ENCODE measurements at regions not wholly inside any gene's neighbourhood (a gene's known extent, or its start where the extent isn't known, plus 50 kb on each side); places are given as distances from the start of the nearest gene placed in this dataset.

GRCh38 chr11:27871056-27871455, 170.8 kb upstream of the BDNF start:
- Histone ChIP-seq H3K4me2 (ENCODE audit: low read length) (no peak overlapping the region), H3K27me3 (ENCODE audit: control insufficient read depth, insufficient read depth, low read length) (peaks cover 47% of the 10 kb centered on the region), H3K4me3 (ENCODE audit: low read length) (no peak overlapping the region)

GRCh38 chr11:27869701-27870100, 169.4 kb upstream of the BDNF start:
- no peak overlapping the region for H3K4me3 ChIP-seq (ENCODE audit: low read length)
- H3K36me3 ChIP-seq (ENCODE audit: insufficient read depth, low read length): no peaks in the 10 kb centered on the region
- no peaks in the 10 kb centered on the region for H3K4me1 ChIP-seq (ENCODE audit: control insufficient read depth, insufficient read depth, low read length)
- H3K9ac ChIP-seq (ENCODE audit: low read depth, low read length): no peak overlapping the region
- peaks cover 42% of the 10 kb centered on the region for H3K27me3 ChIP-seq (ENCODE audit: control insufficient read depth, insufficient read depth, low read length)
- no peak overlapping the region for H3K4me2 ChIP-seq (ENCODE audit: low read length)
- H3K9me3 ChIP-seq (replicated peaks; ENCODE audit: low read length): no peaks in the 10 kb centered on the region

More at GRCh38 chr11:27871056-27871455, 170.8 kb upstream of the BDNF start:
- Histone ChIP-seq H3K9me3 (replicated peaks; ENCODE audit: low read length) (no peaks in the 10 kb centered on the region), H3K9ac (ENCODE audit: low read depth, low read length) (no peak overlapping the region), H3K4me1 (ENCODE audit: control insufficient read depth, insufficient read depth, low read length) (no peaks in the 10 kb centered on the region), H3K36me3 (ENCODE audit: insufficient read depth, low read length) (no peaks in the 10 kb centered on the region)

DNA sequence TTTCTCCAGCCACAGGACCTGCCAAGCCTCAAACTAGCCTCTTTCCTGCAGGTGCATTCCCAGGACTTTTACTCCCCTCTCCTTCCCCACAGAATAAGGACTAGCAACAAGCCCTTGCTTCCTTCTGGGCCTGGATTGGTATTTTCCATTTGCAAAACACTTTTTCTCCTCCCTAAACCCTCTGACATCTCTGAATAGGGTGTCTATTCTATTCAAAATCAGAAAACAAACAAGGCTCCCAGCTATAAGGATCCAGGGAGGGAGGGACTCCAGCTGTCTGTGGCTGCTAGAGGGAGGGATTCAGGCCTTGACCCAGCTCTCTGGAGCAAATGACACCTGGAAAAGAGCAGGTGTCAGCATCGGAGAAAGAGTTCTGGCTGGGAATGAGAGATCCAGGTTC, 168.5 kb upstream of the BDNF start:
- Histone ChIP-seq H3K36me3 (ENCODE audit: insufficient read depth, low read length) (no peaks in the 10 kb centered on the region), H3K9ac (ENCODE audit: low read depth, low read length) (no peak overlapping the region), H3K4me3 (ENCODE audit: low read length) (no peak overlapping the region), H3K9me3 (replicated peaks; ENCODE audit: low read length) (no peaks in the 10 kb centered on the region), H3K4me2 (ENCODE audit: low read length) (no peak overlapping the region), H3K4me1 (ENCODE audit: control insufficient read depth, insufficient read depth, low read length) (no peaks in the 10 kb centered on the region), H3K27me3 (ENCODE audit: control insufficient read depth, insufficient read depth, low read length) (peaks cover 39% of the 10 kb centered on the region)

DNA sequence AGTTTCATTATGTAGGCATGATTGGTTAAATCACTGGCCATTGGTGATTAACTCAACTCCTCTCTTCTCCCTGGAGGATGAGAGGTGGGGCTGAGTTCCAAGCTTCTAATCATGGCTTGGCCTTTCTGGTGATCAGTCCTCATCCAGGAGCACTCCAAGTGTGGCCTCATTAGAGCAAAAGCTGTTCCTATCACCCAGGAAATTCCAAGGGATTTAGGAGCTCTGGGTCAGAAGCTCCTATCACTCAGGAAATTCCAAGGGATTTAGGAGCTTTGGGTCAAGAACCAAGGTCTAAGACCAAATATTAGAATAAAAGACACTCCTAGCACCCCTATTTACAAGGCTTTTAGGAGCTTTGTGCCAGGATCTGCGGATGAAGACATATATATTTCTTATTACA, 168.0 kb upstream of the BDNF start:
- no peaks in the 10 kb centered on the region for H3K9me3 ChIP-seq (replicated peaks; ENCODE audit: low read length)
- H3K4me2 ChIP-seq (ENCODE audit: low read length): no peak overlapping the region
- H3K36me3 ChIP-seq (ENCODE audit: insufficient read depth, low read length): no peaks in the 10 kb centered on the region
- H3K27me3 ChIP-seq (ENCODE audit: control insufficient read depth, insufficient read depth, low read length): peaks cover 37% of the 10 kb centered on the region
- no peak overlapping the region for H3K4me3 ChIP-seq (ENCODE audit: low read length)
- H3K9ac ChIP-seq (ENCODE audit: low read depth, low read length): no peak overlapping the region
- H3K4me1 ChIP-seq (ENCODE audit: control insufficient read depth, insufficient read depth, low read length): no peaks in the 10 kb centered on the region

DNA sequence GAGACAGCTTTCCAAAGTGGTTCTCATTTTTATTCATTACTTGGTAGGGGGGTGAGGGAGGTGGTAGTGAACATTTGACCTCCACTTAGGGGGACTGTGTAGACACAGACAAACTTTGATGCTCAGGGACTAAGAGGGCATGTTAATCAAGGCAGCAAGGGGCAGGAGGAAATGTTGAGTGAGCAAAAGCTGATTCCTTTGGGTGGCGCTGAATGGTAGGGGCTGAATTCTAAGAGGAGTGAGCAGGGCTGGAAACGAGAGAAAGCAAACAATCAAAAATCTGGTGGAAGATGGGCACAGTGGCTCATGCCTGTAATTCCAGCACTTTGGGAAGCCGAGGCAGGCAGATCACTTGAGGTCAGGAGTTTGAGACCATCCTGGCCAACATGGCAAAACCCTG, 164.8 kb upstream of the BDNF start:
- Histone ChIP-seq H3K9ac (ENCODE audit: low read depth, low read length) (no peak overlapping the region), H3K4me3 (ENCODE audit: low read length) (no peak overlapping the region), H3K4me1 (ENCODE audit: control insufficient read depth, insufficient read depth, low read length) (peaks cover 13% of the 10 kb centered on the region), H3K36me3 (ENCODE audit: insufficient read depth, low read length) (no peaks in the 10 kb centered on the region), H3K27me3 (ENCODE audit: control insufficient read depth, insufficient read depth, low read length) (peaks cover 18% of the 10 kb centered on the region), H3K4me2 (ENCODE audit: low read length) (no peak overlapping the region), H3K9me3 (replicated peaks; ENCODE audit: low read length) (no peaks in the 10 kb centered on the region)

DNA sequence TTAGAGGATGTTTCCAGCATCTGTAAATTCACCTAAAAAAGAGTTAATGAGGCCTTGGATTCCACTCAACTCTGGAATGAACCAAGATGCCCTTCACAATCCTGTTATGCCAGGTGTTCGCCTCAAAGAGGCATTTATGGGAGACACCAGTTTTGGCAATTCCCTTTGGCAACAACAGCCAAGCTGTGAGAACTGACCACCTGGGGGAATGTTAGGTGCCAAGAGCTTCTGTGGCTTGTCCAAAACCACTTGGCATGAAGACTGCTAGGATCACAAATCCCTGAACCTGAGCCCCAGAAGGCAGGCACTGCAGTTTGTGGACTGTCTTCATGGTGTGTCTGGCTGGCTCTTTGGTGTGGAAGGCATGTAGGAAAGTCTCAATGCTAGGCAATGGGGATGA, 164.4 kb upstream of the BDNF start:
- H3K36me3 ChIP-seq (ENCODE audit: insufficient read depth, low read length): no peaks in the 10 kb centered on the region
- H3K9ac ChIP-seq (ENCODE audit: low read depth, low read length): no peak overlapping the region
- H3K27me3 ChIP-seq (ENCODE audit: control insufficient read depth, insufficient read depth, low read length): peaks cover 14% of the 10 kb centered on the region
- no peak overlapping the region for H3K4me2 ChIP-seq (ENCODE audit: low read length)
- H3K4me3 ChIP-seq (ENCODE audit: low read length): no peak overlapping the region
- peaks cover 13% of the 10 kb centered on the region for H3K4me1 ChIP-seq (ENCODE audit: control insufficient read depth, insufficient read depth, low read length)
- H3K9me3 ChIP-seq (replicated peaks; ENCODE audit: low read length): no peaks in the 10 kb centered on the region

DNA sequence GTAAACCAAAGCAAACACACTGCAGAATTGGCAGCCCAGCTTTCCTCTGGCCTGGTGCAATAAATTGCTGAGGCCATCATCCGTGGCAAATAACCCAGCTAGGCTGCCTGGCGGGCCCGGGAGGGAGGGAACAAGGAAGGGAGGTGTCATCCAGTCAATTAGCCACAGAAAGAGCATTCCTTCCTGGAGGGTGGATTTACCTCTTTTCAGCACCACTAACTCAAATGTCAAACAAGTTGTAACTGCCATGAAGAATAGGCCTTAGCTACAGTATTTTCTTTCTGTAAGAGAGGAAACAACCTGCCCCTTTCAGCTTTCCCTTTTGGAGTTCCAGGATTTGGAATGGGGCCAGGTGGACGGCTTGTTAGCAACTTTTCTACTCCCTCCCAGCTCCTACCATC, 163.8 kb upstream of the BDNF start:
- no peaks in the 10 kb centered on the region for H3K36me3 ChIP-seq (ENCODE audit: insufficient read depth, low read length)
- H3K4me2 ChIP-seq (ENCODE audit: low read length): no peak overlapping the region
- peaks cover 13% of the 10 kb centered on the region for H3K4me1 ChIP-seq (ENCODE audit: control insufficient read depth, insufficient read depth, low read length)
- H3K4me3 ChIP-seq (ENCODE audit: low read length): no peak overlapping the region
- peaks cover 14% of the 10 kb centered on the region for H3K27me3 ChIP-seq (ENCODE audit: control insufficient read depth, insufficient read depth, low read length)
- no peaks in the 10 kb centered on the region for H3K9me3 ChIP-seq (replicated peaks; ENCODE audit: low read length)
- H3K9ac ChIP-seq (ENCODE audit: low read depth, low read length): no peak overlapping the region

- Histone ChIP-seq H3K36me3 (ENCODE audit: insufficient read depth, low read length) (no peaks in the 10 kb centered on the region), H3K9me3 (replicated peaks; ENCODE audit: low read length) (no peaks in the 10 kb centered on the region), H3K9ac (ENCODE audit: low read depth, low read length) (no peak overlapping the region), H3K27me3 (ENCODE audit: control insufficient read depth, insufficient read depth, low read length) (peaks cover 10% of the 10 kb centered on the region), H3K4me1 (ENCODE audit: control insufficient read depth, insufficient read depth, low read length) (peaks cover 13% of the 10 kb centered on the region), H3K4me2 (ENCODE audit: low read length) (no peak overlapping the region), H3K4me3 (ENCODE audit: low read length) (no peak overlapping the region)
Measured at GRCh38 chr11:27863637-27864036, 163.4 kb upstream of the BDNF start.

DNA sequence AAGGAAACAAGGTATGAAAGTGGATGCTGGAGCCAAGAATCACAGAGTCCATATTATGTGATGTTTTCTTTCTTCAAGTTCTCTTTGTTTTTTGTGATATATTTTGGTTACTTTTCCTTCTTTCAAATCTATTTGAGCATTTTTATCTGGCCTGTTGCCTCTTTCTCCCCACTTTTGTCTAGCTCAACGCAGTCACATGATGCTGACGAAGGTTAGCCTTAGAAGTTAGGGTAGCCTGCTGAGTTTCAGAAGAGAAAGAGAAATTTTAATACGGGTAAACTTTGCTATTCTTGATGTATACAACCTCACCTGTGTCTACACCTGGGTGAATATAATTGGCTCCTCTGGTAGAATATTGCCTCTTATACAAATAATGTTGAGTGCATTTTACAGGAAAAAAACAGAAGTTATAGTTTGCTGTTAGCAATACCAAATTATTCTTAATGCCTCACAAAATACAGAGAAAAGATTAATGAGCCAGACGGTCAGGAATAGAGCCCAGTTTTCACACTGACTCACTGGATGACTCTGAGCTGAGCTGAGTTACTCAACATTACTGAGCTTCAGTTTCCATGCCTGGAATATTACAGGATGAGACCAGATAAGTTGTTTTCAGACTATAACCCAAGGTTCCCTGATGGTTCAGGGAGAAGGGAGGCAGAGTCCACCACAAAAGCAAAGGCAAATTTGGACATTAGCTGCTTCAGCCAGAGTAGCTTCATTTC, 161.6 kb upstream of the BDNF start:
- Histone ChIP-seq H3K27me3 (ENCODE audit: control insufficient read depth, insufficient read depth, low read length) (no peaks in the 10 kb centered on the region), H3K9me3 (replicated peaks; ENCODE audit: low read length) (no peaks in the 10 kb centered on the region), H3K4me1 (ENCODE audit: control insufficient read depth, insufficient read depth, low read length) (peaks cover 13% of the 10 kb centered on the region), H3K4me3 (ENCODE audit: low read length) (no peak overlapping the region), H3K9ac (ENCODE audit: low read depth, low read length) (no peak overlapping the region), H3K4me2 (ENCODE audit: low read length) (peak overlapping the region; percentile 36), H3K36me3 (ENCODE audit: insufficient read depth, low read length) (no peaks in the 10 kb centered on the region)

DNA sequence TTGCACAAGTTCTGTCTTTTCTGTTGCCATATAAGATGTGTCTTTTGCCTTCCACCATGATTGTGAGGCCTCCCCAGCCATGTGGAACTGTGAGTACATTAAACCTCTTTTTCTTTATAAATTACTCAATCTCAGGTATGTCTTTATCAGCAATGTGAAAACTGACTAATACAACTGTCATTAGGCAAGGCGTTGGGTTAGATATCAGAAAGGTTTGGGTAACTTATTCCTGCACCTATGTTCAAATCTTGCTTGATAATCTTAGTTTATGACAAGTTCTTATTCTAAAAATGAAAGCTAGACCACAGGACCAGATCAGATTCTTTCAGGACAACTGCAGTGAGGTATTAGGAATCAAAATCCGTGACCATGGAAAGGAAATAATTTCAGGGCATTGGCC, 160.6 kb upstream of the BDNF start:
- no peak overlapping the region for H3K9ac ChIP-seq (ENCODE audit: low read depth, low read length)

DNA sequence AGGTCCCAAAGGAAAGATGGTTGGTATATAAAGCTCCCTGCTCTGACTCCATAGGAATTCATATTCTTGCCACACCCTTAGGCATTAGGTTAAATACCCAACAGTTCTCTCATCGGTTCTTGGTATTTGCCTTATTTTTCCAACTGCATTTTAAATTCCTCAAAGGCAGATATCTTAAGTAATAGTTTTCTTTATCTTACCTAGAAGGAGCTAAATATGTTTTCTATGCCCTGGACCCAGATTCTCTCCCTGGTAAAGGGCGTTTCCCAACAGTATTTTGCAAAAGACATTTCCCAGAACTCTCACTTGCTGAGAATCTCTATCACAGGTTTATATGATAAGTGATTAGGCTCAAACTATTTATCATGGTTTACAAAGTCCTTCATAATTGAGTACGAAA, 158.6 kb upstream of the BDNF start:
- H3K4me3 ChIP-seq (ENCODE audit: low read length): no peak overlapping the region
- no peak overlapping the region for H3K4me2 ChIP-seq (ENCODE audit: low read length)
- no peaks in the 10 kb centered on the region for H3K9me3 ChIP-seq (replicated peaks; ENCODE audit: low read length)
- H3K4me1 ChIP-seq (ENCODE audit: control insufficient read depth, insufficient read depth, low read length): peaks cover 13% of the 10 kb centered on the region
- no peaks in the 10 kb centered on the region for H3K27me3 ChIP-seq (ENCODE audit: control insufficient read depth, insufficient read depth, low read length)
- no peak overlapping the region for H3K9ac ChIP-seq (ENCODE audit: low read depth, low read length)
- H3K36me3 ChIP-seq (ENCODE audit: insufficient read depth, low read length): no peaks in the 10 kb centered on the region

More for the DNA sequence above, 160.6 kb upstream of the BDNF start:
- H3K4me2 ChIP-seq (ENCODE audit: low read length): no peak overlapping the region
- H3K9me3 ChIP-seq (replicated peaks; ENCODE audit: low read length): no peaks in the 10 kb centered on the region
- H3K27me3 ChIP-seq (ENCODE audit: control insufficient read depth, insufficient read depth, low read length): no peaks in the 10 kb centered on the region
- peaks cover 13% of the 10 kb centered on the region for H3K4me1 ChIP-seq (ENCODE audit: control insufficient read depth, insufficient read depth, low read length)
- no peaks in the 10 kb centered on the region for H3K36me3 ChIP-seq (ENCODE audit: insufficient read depth, low read length)
- H3K4me3 ChIP-seq (ENCODE audit: low read length): no peak overlapping the region

GRCh38 chr11:27857588-27857987, 157.3 kb upstream of the BDNF start:
- Histone ChIP-seq H3K4me2 (ENCODE audit: low read length) (no peak overlapping the region), H3K27me3 (ENCODE audit: control insufficient read depth, insufficient read depth, low read length) (peaks cover 3% of the 10 kb centered on the region), H3K36me3 (ENCODE audit: insufficient read depth, low read length) (no peaks in the 10 kb centered on the region), H3K9ac (ENCODE audit: low read depth, low read length) (no peak overlapping the region), H3K4me1 (ENCODE audit: control insufficient read depth, insufficient read depth, low read length) (peaks cover 11% of the 10 kb centered on the region), H3K9me3 (replicated peaks; ENCODE audit: low read length) (no peaks in the 10 kb centered on the region), H3K4me3 (ENCODE audit: low read length) (no peak overlapping the region)

Data from skeletal muscle satellite cell (primary cell).